ENCODE measurements at regions not wholly inside any gene's neighbourhood (a gene's known extent, or its start where the extent isn't known, plus 50 kb on each side); places are given as distances from the start of the nearest gene placed in this dataset.

DNA sequence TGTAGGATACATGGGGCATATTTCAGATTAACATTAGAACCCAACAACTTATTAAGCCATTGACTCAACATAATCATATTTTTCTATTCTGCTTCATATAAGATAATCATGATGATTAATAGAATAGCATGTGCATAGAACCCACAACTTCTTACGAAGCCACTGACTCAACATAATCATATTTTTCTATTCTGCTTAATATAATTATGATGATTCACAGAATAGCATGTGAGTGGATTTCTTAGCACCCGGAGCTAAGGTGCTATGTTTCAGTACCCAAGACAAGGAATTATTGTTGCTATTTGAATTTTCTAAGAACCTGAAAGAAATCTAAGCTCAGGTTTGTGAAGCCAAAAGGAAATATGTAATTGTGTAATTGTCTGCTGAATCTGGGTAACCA is 96.8 kb downstream of the TENT5A start (continued):
- TF ChIP-seq, protein P1, sequence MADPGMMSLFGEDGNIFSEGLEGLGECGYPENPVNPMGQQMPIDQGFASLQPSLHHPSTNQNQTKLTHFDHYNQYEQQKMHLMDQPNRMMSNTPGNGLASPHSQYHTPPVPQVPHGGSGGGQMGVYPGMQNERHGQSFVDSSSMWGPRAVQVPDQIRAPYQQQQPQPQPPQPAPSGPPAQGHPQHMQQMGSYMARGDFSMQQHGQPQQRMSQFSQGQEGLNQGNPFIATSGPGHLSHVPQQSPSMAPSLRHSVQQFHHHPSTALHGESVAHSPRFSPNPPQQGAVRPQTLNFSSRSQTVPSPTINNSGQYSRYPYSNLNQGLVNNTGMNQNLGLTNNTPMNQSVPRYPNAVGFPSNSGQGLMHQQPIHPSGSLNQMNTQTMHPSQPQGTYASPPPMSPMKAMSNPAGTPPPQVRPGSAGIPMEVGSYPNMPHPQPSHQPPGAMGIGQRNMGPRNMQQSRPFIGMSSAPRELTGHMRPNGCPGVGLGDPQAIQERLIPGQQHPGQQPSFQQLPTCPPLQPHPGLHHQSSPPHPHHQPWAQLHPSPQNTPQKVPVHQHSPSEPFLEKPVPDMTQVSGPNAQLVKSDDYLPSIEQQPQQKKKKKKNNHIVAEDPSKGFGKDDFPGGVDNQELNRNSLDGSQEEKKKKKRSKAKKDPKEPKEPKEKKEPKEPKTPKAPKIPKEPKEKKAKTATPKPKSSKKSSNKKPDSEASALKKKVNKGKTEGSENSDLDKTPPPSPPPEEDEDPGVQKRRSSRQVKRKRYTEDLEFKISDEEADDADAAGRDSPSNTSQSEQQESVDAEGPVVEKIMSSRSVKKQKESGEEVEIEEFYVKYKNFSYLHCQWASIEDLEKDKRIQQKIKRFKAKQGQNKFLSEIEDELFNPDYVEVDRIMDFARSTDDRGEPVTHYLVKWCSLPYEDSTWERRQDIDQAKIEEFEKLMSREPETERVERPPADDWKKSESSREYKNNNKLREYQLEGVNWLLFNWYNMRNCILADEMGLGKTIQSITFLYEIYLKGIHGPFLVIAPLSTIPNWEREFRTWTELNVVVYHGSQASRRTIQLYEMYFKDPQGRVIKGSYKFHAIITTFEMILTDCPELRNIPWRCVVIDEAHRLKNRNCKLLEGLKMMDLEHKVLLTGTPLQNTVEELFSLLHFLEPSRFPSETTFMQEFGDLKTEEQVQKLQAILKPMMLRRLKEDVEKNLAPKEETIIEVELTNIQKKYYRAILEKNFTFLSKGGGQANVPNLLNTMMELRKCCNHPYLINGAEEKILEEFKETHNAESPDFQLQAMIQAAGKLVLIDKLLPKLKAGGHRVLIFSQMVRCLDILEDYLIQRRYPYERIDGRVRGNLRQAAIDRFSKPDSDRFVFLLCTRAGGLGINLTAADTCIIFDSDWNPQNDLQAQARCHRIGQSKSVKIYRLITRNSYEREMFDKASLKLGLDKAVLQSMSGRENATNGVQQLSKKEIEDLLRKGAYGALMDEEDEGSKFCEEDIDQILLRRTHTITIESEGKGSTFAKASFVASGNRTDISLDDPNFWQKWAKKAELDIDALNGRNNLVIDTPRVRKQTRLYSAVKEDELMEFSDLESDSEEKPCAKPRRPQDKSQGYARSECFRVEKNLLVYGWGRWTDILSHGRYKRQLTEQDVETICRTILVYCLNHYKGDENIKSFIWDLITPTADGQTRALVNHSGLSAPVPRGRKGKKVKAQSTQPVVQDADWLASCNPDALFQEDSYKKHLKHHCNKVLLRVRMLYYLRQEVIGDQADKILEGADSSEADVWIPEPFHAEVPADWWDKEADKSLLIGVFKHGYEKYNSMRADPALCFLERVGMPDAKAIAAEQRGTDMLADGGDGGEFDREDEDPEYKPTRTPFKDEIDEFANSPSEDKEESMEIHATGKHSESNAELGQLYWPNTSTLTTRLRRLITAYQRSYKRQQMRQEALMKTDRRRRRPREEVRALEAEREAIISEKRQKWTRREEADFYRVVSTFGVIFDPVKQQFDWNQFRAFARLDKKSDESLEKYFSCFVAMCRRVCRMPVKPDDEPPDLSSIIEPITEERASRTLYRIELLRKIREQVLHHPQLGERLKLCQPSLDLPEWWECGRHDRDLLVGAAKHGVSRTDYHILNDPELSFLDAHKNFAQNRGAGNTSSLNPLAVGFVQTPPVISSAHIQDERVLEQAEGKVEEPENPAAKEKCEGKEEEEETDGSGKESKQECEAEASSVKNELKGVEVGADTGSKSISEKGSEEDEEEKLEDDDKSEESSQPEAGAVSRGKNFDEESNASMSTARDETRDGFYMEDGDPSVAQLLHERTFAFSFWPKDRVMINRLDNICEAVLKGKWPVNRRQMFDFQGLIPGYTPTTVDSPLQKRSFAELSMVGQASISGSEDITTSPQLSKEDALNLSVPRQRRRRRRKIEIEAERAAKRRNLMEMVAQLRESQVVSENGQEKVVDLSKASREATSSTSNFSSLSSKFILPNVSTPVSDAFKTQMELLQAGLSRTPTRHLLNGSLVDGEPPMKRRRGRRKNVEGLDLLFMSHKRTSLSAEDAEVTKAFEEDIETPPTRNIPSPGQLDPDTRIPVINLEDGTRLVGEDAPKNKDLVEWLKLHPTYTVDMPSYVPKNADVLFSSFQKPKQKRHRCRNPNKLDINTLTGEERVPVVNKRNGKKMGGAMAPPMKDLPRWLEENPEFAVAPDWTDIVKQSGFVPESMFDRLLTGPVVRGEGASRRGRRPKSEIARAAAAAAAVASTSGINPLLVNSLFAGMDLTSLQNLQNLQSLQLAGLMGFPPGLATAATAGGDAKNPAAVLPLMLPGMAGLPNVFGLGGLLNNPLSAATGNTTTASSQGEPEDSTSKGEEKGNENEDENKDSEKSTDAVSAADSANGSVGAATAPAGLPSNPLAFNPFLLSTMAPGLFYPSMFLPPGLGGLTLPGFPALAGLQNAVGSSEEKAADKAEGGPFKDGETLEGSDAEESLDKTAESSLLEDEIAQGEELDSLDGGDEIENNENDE (IDR thresholded peaks at IDR 0.05; ENCODE audit: insufficient replicate concordance, low read length): no peak
- TF ChIP-seq TBP (IDR thresholded peaks at IDR 0.05; ENCODE audit: low read depth, low read length) (no peak), TAF1 (IDR thresholded peaks at IDR 0.05; ENCODE audit: low read depth, low read length) (no peak), SIX5 (IDR thresholded peaks at IDR 0.05; ENCODE audit: low read depth, low read length) (no peak), KDM1A (IDR thresholded peaks at IDR 0.05; ENCODE audit: borderline replicate concordance, low read length) (no peak), NANOG (IDR thresholded peaks at IDR 0.05; ENCODE audit: insufficient read depth, low read depth, low read length, poor library complexity, severe bottlenecking) (no peak), TAF7 (optimal IDR thresholded peaks at IDR 0.05; ENCODE audit: borderline replicate concordance, low read depth, low read length) (no peak), BACH1 (IDR thresholded peaks at IDR 0.05; ENCODE audit: low read length) (no peak), CTBP2 (IDR thresholded peaks at IDR 0.05; ENCODE audit: borderline replicate concordance, insufficient read depth, insufficient read length, low read length) (no peak), SP2 (IDR thresholded peaks at IDR 0.05; ENCODE audit: low read length) (no peak), GABPA (IDR thresholded peaks at IDR 0.05; ENCODE audit: borderline replicate concordance, insufficient read depth, low read length) (no peak), CHD2 (IDR thresholded peaks at IDR 0.05; ENCODE audit: low read length) (no peak), POLR2AphosphoS5 (IDR thresholded peaks at IDR 0.05; ENCODE audit: low read depth, low read length) (no peak)

Measured in H1 (cell line).